Upper lobe of left lung (tissue), 6 donors: ENCODE measurements at regions not wholly inside any gene's neighbourhood (a gene's known extent, or its start where the extent isn't known, plus 50 kb on each side); places are given as distances from the start of the nearest gene placed in this dataset.

Experiments
- ATAC-seq, 2 donors: fragments of 200-7000 bp; cut with Tn5 transposase; one replicate each; pipeline ENCODE4 v1.9.1; 2022; ENCODE audit warnings: mild to moderate bottlenecking in 2 of 2, moderate library complexity in 2 of 2; ENCODE audit not compliant: low FRiP score in 2 of 2
- DNase-seq, 2 donors: peaks; one replicate each; pipeline ENCODE4 v3.0.0-alpha.2; 2019 to 2020
- H3K27ac ChIP-seq, 4 donors: fragments of 200-600 bp; sonication (generic); one replicate each; pipeline ENCODE4 v1.5.1; 2016 to 2019
- H3K27me3 ChIP-seq, 4 donors: fragments of 200-600 bp; sonication (generic); one replicate each; pipeline ENCODE4 v1.5.1; 2017 to 2019
- H3K36me3 ChIP-seq, 4 donors: fragments of 200-600 bp; sonication (generic); one replicate each; pipeline ENCODE4 v1.5.1; 2016 to 2019
- H3K4me1 ChIP-seq, 4 donors: fragments of 200-600 bp; sonication (generic); one replicate each; pipeline ENCODE4 v1.5.1; 2018 to 2019
- H3K4me3 ChIP-seq, 4 donors: fragments of 200-600 bp; sonication (generic); one replicate each; pipeline ENCODE4 v1.5.1; 2017 to 2019; ENCODE audit warnings: mild to moderate bottlenecking in 2 of 4, moderate library complexity in 1 of 4
- H3K9me3 ChIP-seq, 4 donors: fragments of 200-600 bp; sonication (generic); one replicate each; pipeline ENCODE4 v1.5.1; 2018 to 2019
- CTCF ChIP-seq, 6 experiments: fragments of 450-650 bp in 4 of 6; fragments of 200-600 bp in 2 of 6; sonication (generic) in 2 of 6; IDR thresholded peaks; one replicate each; pipeline ENCODE4 v1.5.1; 2016 to 2019; ENCODE audit warnings: antibody characterized with exemption in 6 of 6
- EP300 ChIP-seq, 4 donors: sonication (generic); formaldehyde crosslinking; IDR thresholded peaks; one replicate each; pipeline ENCODE4 v1.5.1; 2017; ENCODE audit warnings: antibody characterized with exemption in 4 of 4, control low read depth in 2 of 4
- POLR2A ChIP-seq, 4 donors: fragments of 450-650 bp; IDR thresholded peaks; one replicate each; pipeline ENCODE4 v1.5.1; 2016 to 2017; ENCODE audit warnings: antibody characterized with exemption in 4 of 4, mild to moderate bottlenecking in 2 of 4
- POLR2AphosphoS5 ChIP-seq, 2 donors: sonication (generic); formaldehyde crosslinking; IDR thresholded peaks; one replicate each; pipeline ENCODE4 v1.5.1; 2017; ENCODE audit warnings: antibody characterized with exemption in 2 of 2
- WGBS, 2 donors: methylation state at CpG; one replicate each; pipeline ENCODE4 v1.1.5; 2017 to 2018; 5-methylcytosine and 5-hydroxymethylcytosine counted together
- donor health status: DM: no; HTN: no; CAD: no; lungs with moderate emphysema.
- donor health status: DM: no; HTN: yes; CAD: no; lungs with severe emphysema.

GRCh38 chr13:89950225-89950624, 1397.3 kb upstream of the MIR17HG start:
- no peak overlapping the region for H3K27ac ChIP-seq
- TF ChIP-seq EP300 (IDR thresholded peaks at IDR 0.05), result no peak
- no peak for TF ChIP-seq POLR2A (IDR thresholded peaks at IDR 0.05)
- TF ChIP-seq CTCF (IDR thresholded peaks at IDR 0.05), result no peak
- no peak for TF ChIP-seq POLR2AphosphoS5 (IDR thresholded peaks at IDR 0.05)
- H3K4me1 ChIP-seq, result no peaks in the 10 kb centered on the region
- no peaks in the 10 kb centered on the region for H3K36me3 ChIP-seq
- no peaks in the 10 kb centered on the region for H3K27me3 ChIP-seq
- H3K4me3 ChIP-seq, result no peak overlapping the region
- no peak for ATAC-seq
- no peak for DNase-seq
- H3K9me3 ChIP-seq, result no peaks in the 10 kb centered on the region

- DNase-seq (no peak), ATAC-seq (no peak)
- 79 to 85% methylated on average over 3 of the region's 3 CpGs for WGBS, 2 donors
- H3K27me3 ChIP-seq, result no peaks in the 10 kb centered on the region
- H3K36me3 ChIP-seq, result no peaks in the 10 kb centered on the region
- H3K4me3 ChIP-seq, result no peak overlapping the region
- H3K9me3 ChIP-seq, result no peaks in the 10 kb centered on the region
- TF ChIP-seq EP300 (IDR thresholded peaks at IDR 0.05), result no peak
- TF ChIP-seq POLR2AphosphoS5 (IDR thresholded peaks at IDR 0.05), result no peak
- TF ChIP-seq CTCF (IDR thresholded peaks at IDR 0.05), result no peak
- no peak for TF ChIP-seq POLR2A (IDR thresholded peaks at IDR 0.05)
- H3K4me1 ChIP-seq, result no peaks in the 10 kb centered on the region
- H3K27ac ChIP-seq, result no peak overlapping the region
These were observed 1396.1 kb upstream of the MIR17HG start for GRCh38 chr13:89951341-89951740.

GRCh38 chr13:89953581-89953980, 1393.9 kb upstream of the MIR17HG start:
- Histone ChIP-seq H3K27me3 (no peaks in the 10 kb centered on the region), H3K4me3 (no peak overlapping the region), H3K9me3 (no peaks in the 10 kb centered on the region), H3K4me1 (no peaks in the 10 kb centered on the region), H3K27ac (no peak overlapping the region), H3K36me3 (no peaks in the 10 kb centered on the region)
- ATAC-seq (no peak), DNase-seq (no peak)
- 73 to 97% methylated on average over 3 of the region's 3 CpGs for WGBS, 2 donors
- TF ChIP-seq EP300 (IDR thresholded peaks at IDR 0.05) (no peak), POLR2A (IDR thresholded peaks at IDR 0.05) (no peak), CTCF (IDR thresholded peaks at IDR 0.05) (no peak), POLR2AphosphoS5 (IDR thresholded peaks at IDR 0.05) (no peak)

GRCh38 chr13:89955773-89956172, 1391.7 kb upstream of the MIR17HG start:
- WGBS, 2 donors, result 93 to 94% methylated on average over 1 of the region's 1 CpG
- TF ChIP-seq EP300 (IDR thresholded peaks at IDR 0.05) (no peak), POLR2AphosphoS5 (IDR thresholded peaks at IDR 0.05) (no peak), POLR2A (IDR thresholded peaks at IDR 0.05) (no peak), CTCF (IDR thresholded peaks at IDR 0.05) (no peak)
- no peak for ATAC-seq
- no peak overlapping the region for H3K27ac ChIP-seq
- H3K27me3 ChIP-seq, result no peaks in the 10 kb centered on the region
- no peak overlapping the region for H3K4me3 ChIP-seq
- no peaks in the 10 kb centered on the region for H3K9me3 ChIP-seq
- DNase-seq, result no peak
- H3K36me3 ChIP-seq, result no peaks in the 10 kb centered on the region
- H3K4me1 ChIP-seq, result no peaks in the 10 kb centered on the region

GRCh38 chr13:89959074-89959473, 1388.4 kb upstream of the MIR17HG start:
- WGBS, 2 donors, result 66 to 79% methylated on average over 2 of the region's 2 CpGs
- no peaks in the 10 kb centered on the region for H3K9me3 ChIP-seq

More at GRCh38 chr13:89959074-89959473, 1388.4 kb upstream of the MIR17HG start:
- DNase-seq (no peak), ATAC-seq (no peak)
- Histone ChIP-seq H3K27ac (no peak overlapping the region), H3K27me3 (no peaks in the 10 kb centered on the region), H3K4me3 (no peak overlapping the region), H3K36me3 (no peaks in the 10 kb centered on the region), H3K4me1 (no peaks in the 10 kb centered on the region)
- no peak for TF ChIP-seq POLR2AphosphoS5 (IDR thresholded peaks at IDR 0.05)
- TF ChIP-seq POLR2A (IDR thresholded peaks at IDR 0.05), result no peak
- no peak for TF ChIP-seq CTCF (IDR thresholded peaks at IDR 0.05)
- TF ChIP-seq EP300 (IDR thresholded peaks at IDR 0.05), result no peak
